Activated naive CD4-positive, alpha-beta T cell treated with anti-CD3 and anti-CD28 coated beads, Interleukin-2, amount 50 U/mL, for 16 hours (primary cell): ENCODE measurements at regions not wholly inside any gene's neighbourhood (a gene's known extent, or its start where the extent isn't known, plus 50 kb on each side); places are given as distances from the start of the nearest gene placed in this dataset.

Experiments
- DNase-seq: peaks from one replicate; pipeline ENCODE4 v3.0.0-alpha.2; 2020

- DNase-seq = no peak
Observed at GRCh38 chr1:82297139-82297896, 496.6 kb downstream of the ADGRL2 start.

GRCh38 chr1:82287556-82287955, 486.8 kb downstream of the ADGRL2 start:
- DNase-seq = no peak

GRCh38 chr1:82284213-82284612, 483.5 kb downstream of the ADGRL2 start:
- no peak for DNase-seq

GRCh38 chr1:82279241-82279640, 478.5 kb downstream of the ADGRL2 start:
- DNase-seq = no peak

- DNase-seq = no peak
Observed at GRCh38 chr1:82273816-82274215, 473.1 kb downstream of the ADGRL2 start.

GRCh38 chr1:82269431-82269830, 468.7 kb downstream of the ADGRL2 start:
- no peak for DNase-seq

GRCh38 chr1:82268826-82269225, 468.1 kb downstream of the ADGRL2 start:
- DNase-seq = no peak

GRCh38 chr1:82266351-82266750, 465.6 kb downstream of the ADGRL2 start:
- DNase-seq = no peak

GRCh38 chr1:82265436-82265835, 464.7 kb downstream of the ADGRL2 start:
- no peak for DNase-seq

GRCh38 chr1:82264802-82265201, 464.1 kb downstream of the ADGRL2 start:
- no peak for DNase-seq

- no peak for DNase-seq
Observed at GRCh38 chr1:82263396-82263795, 462.7 kb downstream of the ADGRL2 start.

GRCh38 chr1:82260666-82261065, 459.9 kb downstream of the ADGRL2 start:
- no peak for DNase-seq

- DNase-seq = no peak
Observed at GRCh38 chr1:82260051-82260450, 459.3 kb downstream of the ADGRL2 start.

GRCh38 chr1:82258887-82259286, 458.2 kb downstream of the ADGRL2 start:
- DNase-seq = no peak

GRCh38 chr1:82246050-82246449, 445.3 kb downstream of the ADGRL2 start:
- DNase-seq = no peak

GRCh38 chr1:82245345-82246014, 444.7 kb downstream of the ADGRL2 start:
- no peak for DNase-seq

GRCh38 chr1:82240571-82240970, 439.8 kb downstream of the ADGRL2 start:
- no peak for DNase-seq

GRCh38 chr1:82230667-82231066, 429.9 kb downstream of the ADGRL2 start:
- no peak for DNase-seq

GRCh38 chr1:82227306-82228095, 426.8 kb downstream of the ADGRL2 start:
- DNase-seq = no peak

- no peak for DNase-seq
Observed at GRCh38 chr1:82226186-82226505, 425.4 kb downstream of the ADGRL2 start.

- DNase-seq = no peak
Observed at GRCh38 chr1:82225421-82226185, 424.9 kb downstream of the ADGRL2 start.

- DNase-seq = no peak
Observed at GRCh38 chr1:82223091-82223490, 422.4 kb downstream of the ADGRL2 start.

GRCh38 chr1:82221721-82222120, 421.0 kb downstream of the ADGRL2 start:
- no peak for DNase-seq
